ENCODE measurements at regions not wholly inside any gene's neighbourhood (a gene's known extent, or its start where the extent isn't known, plus 50 kb on each side); places are given as distances from the start of the nearest gene placed in this dataset.

GRCh38 chr2:210816769-210817168, 260.4 kb downstream of the CPS1 start:
- no peak overlapping the region for H3K4me3 ChIP-seq (ENCODE audit: low read depth, low read length)
- no peak for DNase-seq (ENCODE audit: low read depth)
- TF ChIP-seq CTCF (IDR thresholded peaks at IDR 0.05; ENCODE audit: low read depth, low read length, missing control alignments), result no peak

- DNase-seq (ENCODE audit: low read depth), result no peak
- no peak overlapping the region for H3K4me3 ChIP-seq (ENCODE audit: low read depth, low read length)
- TF ChIP-seq CTCF (IDR thresholded peaks at IDR 0.05; ENCODE audit: low read depth, low read length, missing control alignments), result no peak
Observed at GRCh38 chr2:210818473-210818872, 262.1 kb downstream of the CPS1 start.

GRCh38 chr2:210833403-210833802, 277.0 kb downstream of the CPS1 start:
- no peak for TF ChIP-seq CTCF (IDR thresholded peaks at IDR 0.05; ENCODE audit: low read depth, low read length, missing control alignments)
- no peak for DNase-seq (ENCODE audit: low read depth)
- H3K4me3 ChIP-seq (ENCODE audit: low read depth, low read length), result no peak overlapping the region

GRCh38 chr2:210839034-210839433, 282.6 kb downstream of the CPS1 start:
- no peak for TF ChIP-seq CTCF (IDR thresholded peaks at IDR 0.05; ENCODE audit: low read depth, low read length, missing control alignments)
- H3K4me3 ChIP-seq (ENCODE audit: low read depth, low read length), result no peak overlapping the region
- no peak for DNase-seq (ENCODE audit: low read depth)

GRCh38 chr2:210839450-210839849, 283.1 kb downstream of the CPS1 start:
- no peak for DNase-seq (ENCODE audit: low read depth)
- no peak for TF ChIP-seq CTCF (IDR thresholded peaks at IDR 0.05; ENCODE audit: low read depth, low read length, missing control alignments)
- H3K4me3 ChIP-seq (ENCODE audit: low read depth, low read length), result no peak overlapping the region

GRCh38 chr2:210842896-210843295, 286.5 kb downstream of the CPS1 start:
- no peak overlapping the region for H3K4me3 ChIP-seq (ENCODE audit: low read depth, low read length)
- no peak for DNase-seq (ENCODE audit: low read depth)
- TF ChIP-seq CTCF (IDR thresholded peaks at IDR 0.05; ENCODE audit: low read depth, low read length, missing control alignments), result no peak

GRCh38 chr2:210844016-210844415, 287.6 kb downstream of the CPS1 start:
- TF ChIP-seq CTCF (IDR thresholded peaks at IDR 0.05; ENCODE audit: low read depth, low read length, missing control alignments), result no peak
- H3K4me3 ChIP-seq (ENCODE audit: low read depth, low read length), result no peak overlapping the region

More at GRCh38 chr2:210844016-210844415, 287.6 kb downstream of the CPS1 start:
- DNase-seq (ENCODE audit: low read depth), result no peak

Measured in GM12864 (cell line).